ENCODE measurements at regions not wholly inside any gene's neighbourhood (a gene's known extent, or its start where the extent isn't known, plus 50 kb on each side); places are given as distances from the start of the nearest gene placed in this dataset.
A peak's percentile ranks its signal among the peaks of the same experiment; 100 is the strongest.

DNA sequence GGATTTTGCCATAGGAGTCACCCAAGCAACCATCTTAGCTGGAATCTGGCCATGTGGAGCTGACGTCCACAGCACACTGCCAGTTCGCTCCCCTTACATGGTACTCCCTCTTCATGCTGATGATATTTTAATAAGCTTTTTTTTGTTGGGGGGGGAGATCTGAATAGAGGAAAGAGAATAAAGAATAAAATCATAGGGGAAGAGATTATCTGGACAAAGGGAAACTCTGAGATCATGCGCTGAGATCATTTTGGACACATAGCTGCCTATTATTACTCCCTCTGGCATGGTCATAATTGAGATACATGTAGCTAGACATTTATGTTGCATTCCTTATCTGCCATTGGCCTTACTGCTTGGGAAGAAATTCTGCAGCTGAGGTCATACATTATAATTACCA lies 282.7 kb downstream of the HTR7 start:
- H3K79me2 ChIP-seq (ENCODE audit: low read length) = no peaks in the 10 kb centered on the region
- H2AFZ ChIP-seq (ENCODE audit: low read length) = no peak overlapping the region
- no peaks in the 10 kb centered on the region for H3K36me3 ChIP-seq (ENCODE audit: low read depth, low read length)
- ATAC-seq = no peak
- peaks cover 10% of the 10 kb centered on the region for H3K4me1 ChIP-seq (ENCODE audit: insufficient read depth, low read length)
- intact Hi-C loops (cut with micrococcal nuclease) = no loop called here
- no peaks in the 10 kb centered on the region for H4K20me1 ChIP-seq (ENCODE audit: low read length)
- H3K27me3 ChIP-seq (ENCODE audit: low read length) = no peaks in the 10 kb centered on the region
- BruUV-seq (replicated peaks) = no TSS peak
- H3K27ac ChIP-seq (ENCODE audit: low read length) = no peak overlapping the region
- no peaks in the 10 kb centered on the region for H3K9me2 ChIP-seq (replicated peaks; ENCODE audit: low read length)
- no peak overlapping the region for H3K4me3 ChIP-seq (ENCODE audit: low read length)
- TF ChIP-seq, protein P1, sequence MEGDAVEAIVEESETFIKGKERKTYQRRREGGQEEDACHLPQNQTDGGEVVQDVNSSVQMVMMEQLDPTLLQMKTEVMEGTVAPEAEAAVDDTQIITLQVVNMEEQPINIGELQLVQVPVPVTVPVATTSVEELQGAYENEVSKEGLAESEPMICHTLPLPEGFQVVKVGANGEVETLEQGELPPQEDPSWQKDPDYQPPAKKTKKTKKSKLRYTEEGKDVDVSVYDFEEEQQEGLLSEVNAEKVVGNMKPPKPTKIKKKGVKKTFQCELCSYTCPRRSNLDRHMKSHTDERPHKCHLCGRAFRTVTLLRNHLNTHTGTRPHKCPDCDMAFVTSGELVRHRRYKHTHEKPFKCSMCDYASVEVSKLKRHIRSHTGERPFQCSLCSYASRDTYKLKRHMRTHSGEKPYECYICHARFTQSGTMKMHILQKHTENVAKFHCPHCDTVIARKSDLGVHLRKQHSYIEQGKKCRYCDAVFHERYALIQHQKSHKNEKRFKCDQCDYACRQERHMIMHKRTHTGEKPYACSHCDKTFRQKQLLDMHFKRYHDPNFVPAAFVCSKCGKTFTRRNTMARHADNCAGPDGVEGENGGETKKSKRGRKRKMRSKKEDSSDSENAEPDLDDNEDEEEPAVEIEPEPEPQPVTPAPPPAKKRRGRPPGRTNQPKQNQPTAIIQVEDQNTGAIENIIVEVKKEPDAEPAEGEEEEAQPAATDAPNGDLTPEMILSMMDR (conservative IDR thresholded peaks at IDR 0.05; ENCODE audit: low read depth, low read length) = no peak
- TF ChIP-seq EZH2phosphoT487 (IDR thresholded peaks at IDR 0.05; ENCODE audit: borderline replicate concordance, low read length) (no peak), EZH2 (IDR thresholded peaks at IDR 0.05; ENCODE audit: low read length, unreplicated experiment) (no peak)
- H3K9ac ChIP-seq (ENCODE audit: low read length) = no peak overlapping the region
- H3F3A ChIP-seq (ENCODE audit: low read length, unreplicated experiment) = no peaks in the 10 kb centered on the region
- POLR2A ChIA-PET (ENCODE audit: unreplicated experiment) = no interaction called here
- no peaks in the 10 kb centered on the region for H3K9me3 ChIP-seq (ENCODE audit: low read length)
- CTCF ChIA-PET = no interaction called here
- DNase-seq = no peak
- no peak overlapping the region for H3K4me2 ChIP-seq (ENCODE audit: low read length)

DNA sequence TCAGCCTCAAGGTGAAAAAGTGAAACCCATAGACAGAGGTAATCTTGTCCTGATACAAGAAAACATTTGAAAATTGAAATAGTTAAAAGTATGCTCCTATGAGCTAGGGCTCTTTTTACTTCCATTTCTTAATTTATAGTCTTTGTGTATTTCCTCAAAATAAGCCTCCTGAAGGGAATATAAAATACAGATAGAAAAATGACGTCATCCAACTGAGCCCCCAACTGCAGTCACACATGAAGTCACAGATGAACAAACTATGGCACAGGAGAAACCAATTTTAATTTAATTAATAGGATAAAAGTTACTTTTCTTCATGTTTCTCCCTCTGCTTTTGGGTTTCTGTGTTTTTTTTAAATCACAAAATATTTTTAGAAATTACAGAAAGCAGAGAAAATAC lies 280.3 kb downstream of the HTR7 start:
- H4K20me1 ChIP-seq (ENCODE audit: low read length) = no peaks in the 10 kb centered on the region
- ATAC-seq (no peak), DNase-seq (no peak)
- no peaks in the 10 kb centered on the region for H3K79me2 ChIP-seq (ENCODE audit: low read length)
- no peak overlapping the region for H3K9ac ChIP-seq (ENCODE audit: low read length)
- H3K9me2 ChIP-seq (replicated peaks; ENCODE audit: low read length) = no peaks in the 10 kb centered on the region
- peaks cover 12% of the 10 kb centered on the region for H3K4me1 ChIP-seq (ENCODE audit: insufficient read depth, low read length)
- H3K4me3 ChIP-seq (ENCODE audit: low read length) = no peak overlapping the region
- no peak overlapping the region for H3K27ac ChIP-seq (ENCODE audit: low read length)
- H3K27me3 ChIP-seq (ENCODE audit: low read length) = no peaks in the 10 kb centered on the region
- ChIA-PET CTCF (no interaction called here), POLR2A (ENCODE audit: unreplicated experiment) (no interaction called here)
- intact Hi-C loops (cut with micrococcal nuclease) = no loop called here
- TF ChIP-seq EZH2 (IDR thresholded peaks at IDR 0.05; ENCODE audit: low read length, unreplicated experiment) = no peak
- TF ChIP-seq, protein P1 (conservative IDR thresholded peaks at IDR 0.05; ENCODE audit: low read depth, low read length) = no peak
- no peak for TF ChIP-seq EZH2phosphoT487 (IDR thresholded peaks at IDR 0.05; ENCODE audit: borderline replicate concordance, low read length)
- no peaks in the 10 kb centered on the region for H3K9me3 ChIP-seq (ENCODE audit: low read length)
- no peak overlapping the region for H2AFZ ChIP-seq (ENCODE audit: low read length)
- no peaks in the 10 kb centered on the region for H3K36me3 ChIP-seq (ENCODE audit: low read depth, low read length)
- BruUV-seq (replicated peaks) = no TSS peak
- H3F3A ChIP-seq (ENCODE audit: low read length, unreplicated experiment) = no peaks in the 10 kb centered on the region
- H3K4me2 ChIP-seq (ENCODE audit: low read length) = no peak overlapping the region

DNA sequence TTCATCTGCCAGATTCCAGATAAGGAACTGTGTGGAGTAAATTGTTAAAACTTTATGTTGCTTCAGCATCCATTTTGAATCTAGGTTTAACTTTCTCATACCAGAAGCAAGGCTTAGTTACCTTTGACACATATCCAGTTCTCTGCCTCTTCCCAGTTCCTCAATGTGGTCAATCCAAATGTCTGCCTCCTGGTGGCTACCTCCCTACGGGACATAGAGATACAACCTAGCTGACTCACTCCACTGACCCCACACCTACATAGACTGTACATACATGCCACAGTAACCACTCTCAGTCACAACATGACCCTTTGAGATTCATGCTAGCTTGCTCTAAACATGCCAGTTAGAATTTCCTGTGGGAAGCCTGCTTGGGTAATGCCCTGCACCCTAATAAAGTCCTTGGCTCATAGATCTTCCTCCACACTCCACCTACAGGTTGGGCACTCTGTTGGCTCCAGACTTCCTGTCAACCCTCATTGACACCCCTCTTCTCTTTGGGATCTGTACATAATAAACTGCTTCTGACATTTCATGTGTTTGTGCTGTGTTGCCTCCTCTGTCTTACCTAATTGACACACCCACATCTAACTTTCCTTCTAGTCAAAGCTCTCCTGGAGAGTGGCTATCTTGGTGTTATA lies 278.1 kb downstream of the HTR7 start:
- no TSS peak for BruUV-seq (replicated peaks)
- no peak for TF ChIP-seq EZH2 (IDR thresholded peaks at IDR 0.05; ENCODE audit: low read length, unreplicated experiment)
- TF ChIP-seq, protein P1 (conservative IDR thresholded peaks at IDR 0.05; ENCODE audit: low read depth, low read length) = peak; percentile 55
- no peaks in the 10 kb centered on the region for H3K9me3 ChIP-seq (ENCODE audit: low read length)
- peak overlapping the region; percentile 51 for H2AFZ ChIP-seq (ENCODE audit: low read length)
- peak overlapping the region; percentile 46 for H3K27ac ChIP-seq (ENCODE audit: low read length)
- DNase-seq (peak; percentile 80), ATAC-seq (peak; percentile 73)
- H3K79me2 ChIP-seq (ENCODE audit: low read length) = no peaks in the 10 kb centered on the region
- no peaks in the 10 kb centered on the region for H3K27me3 ChIP-seq (ENCODE audit: low read length)
- POLR2A ChIA-PET (ENCODE audit: unreplicated experiment) = no interaction called here
- H3K36me3 ChIP-seq (ENCODE audit: low read depth, low read length) = no peaks in the 10 kb centered on the region
- no peaks in the 10 kb centered on the region for H3K9me2 ChIP-seq (replicated peaks; ENCODE audit: low read length)
- H3K4me2 ChIP-seq (ENCODE audit: low read length) = peak overlapping the region; percentile 56
- no peaks in the 10 kb centered on the region for H3F3A ChIP-seq (ENCODE audit: low read length, unreplicated experiment)
- intact Hi-C loops (cut with micrococcal nuclease) = loop anchor here (10.0 kb wide), 2 partner anchors 165 to 265 kb away; no protein-coding TSS in a partner anchor
- H4K20me1 ChIP-seq (ENCODE audit: low read length) = no peaks in the 10 kb centered on the region
- CTCF ChIA-PET = no interaction called here
- H3K9ac ChIP-seq (ENCODE audit: low read length) = no peak overlapping the region
- H3K4me3 ChIP-seq (ENCODE audit: low read length) = no peak overlapping the region
- H3K4me1 ChIP-seq (ENCODE audit: insufficient read depth, low read length) = peaks cover 12% of the 10 kb centered on the region
